OCI-LY7 (cell line): ENCODE measurements at regions not wholly inside any gene's neighbourhood (a gene's known extent, or its start where the extent isn't known, plus 50 kb on each side); places are given as distances from the start of the nearest gene placed in this dataset.

Experiments used
- BruUV-seq: library from RNA; stranded (reverse); fragments of 400-500 nt; replicated peaks from 2 replicates; lab custom pipeline; 2021; lab: Mats Ljungman, UMichigan
- CTCF ChIA-PET: fragments of 300-600 bp; sonication (Branson Sonifier 250); formaldehyde crosslinking; loops from one replicate; lab custom pipeline; 2022; ENCODE audit warnings: antibody characterized with exemption; ENCODE audit not compliant: unreplicated experiment; lab: Charles Lee
- POLR2A ChIA-PET: fragments of 300-600 bp; sonication (Branson Sonifier 250); formaldehyde crosslinking; loops from one replicate; lab custom pipeline; 2022; ENCODE audit warnings: antibody characterized with exemption; lab: Charles Lee
- DNase-seq: peaks from one replicate; pipeline ENCODE4 v3.0.0-alpha.2; 2015; ENCODE audit warnings: low spot score
- H2AFZ ChIP-seq: fragments of 200-600 bp; sonication (generic), shearing (Covaris generic); 2 replicates; pipeline ENCODE4 v1.6.1; 2014; ENCODE audit warnings: mild to moderate bottlenecking, antibody characterized with exemption, low read length, moderate library complexity
- H3K27ac ChIP-seq: fragments of 200-600 bp; sonication (generic); 2 replicates; pipeline ENCODE4 v1.5.1; 2014; ENCODE audit warnings: mixed run types, low read depth, mild to moderate bottlenecking, moderate library complexity, low read length, inconsistent platforms; ENCODE audit not compliant: poor library complexity, severe bottlenecking
- H3K36me3 ChIP-seq: fragments of 200-600 bp; sonication (generic); 2 replicates; pipeline ENCODE4 v1.6.1; 2014; ENCODE audit warnings: mild to moderate bottlenecking, antibody characterized with exemption, low read length, moderate library complexity, mixed read lengths; ENCODE audit not compliant: insufficient read depth
- H3K4me1 ChIP-seq: fragments of 200-600 bp; sonication (generic); 2 replicates; pipeline ENCODE4 v1.5.1; 2014; ENCODE audit warnings: mild to moderate bottlenecking, low read length; ENCODE audit not compliant: insufficient read depth, poor library complexity, severe bottlenecking
- H3K4me2 ChIP-seq: fragments of 200-600 bp; sonication (generic); 2 replicates; pipeline ENCODE4 v1.6.1; 2014; ENCODE audit warnings: mild to moderate bottlenecking, low read length
- H3K4me3 ChIP-seq: fragments of 200-600 bp; sonication (generic); 2 replicates; pipeline ENCODE4 v1.5.1; 2014; ENCODE audit warnings: mild to moderate bottlenecking, low read depth, low read length; ENCODE audit not compliant: poor library complexity, severe bottlenecking
- H3K79me2 ChIP-seq: fragments of 200-600 bp; sonication (generic); 2 replicates; pipeline ENCODE4 v1.6.1; 2016; ENCODE audit warnings: low read depth, mild to moderate bottlenecking, low read length, moderate library complexity, mixed read lengths; ENCODE audit not compliant: insufficient read depth
- H3K9me2 ChIP-seq: fragments of 200-600 bp; sonication (generic); 2 replicates; pipeline ENCODE4 v1.6.1; 2016; ENCODE audit warnings: mild to moderate bottlenecking, low read length, mixed read lengths; ENCODE audit not compliant: insufficient read depth
- H3K9me3 ChIP-seq: fragments of 200-600 bp; sonication (generic); 2 replicates; pipeline ENCODE4 v1.6.1; 2014; ENCODE audit warnings: mild to moderate bottlenecking, mixed run types, low read length, mixed read lengths
- H4K20me1 ChIP-seq: fragments of 200-600 bp; sonication (generic); 2 replicates; pipeline ENCODE4 v1.6.1; 2014; ENCODE audit warnings: mild to moderate bottlenecking, antibody characterized with exemption, low read length, moderate library complexity, mixed read lengths; ENCODE audit not compliant: insufficient read depth
- EZH2phosphoT487 ChIP-seq: fragments of 200-600 bp; sonication (generic); IDR thresholded peaks from 2 replicates; pipeline ENCODE4 v1.6.1; 2018; ENCODE audit warnings: low read depth, borderline replicate concordance, mild to moderate bottlenecking, mixed run types, antibody characterized with exemption, low read length, moderate library complexity, mixed read lengths
- intact Hi-C: fragments of 100-400 bp; cut with micrococcal nuclease; formaldehyde crosslinking; loops from one replicate; pipeline ENCODE4 v1.10.0; 2022; ENCODE audit not compliant: unreplicated experiment
- TF ChIP-seq, protein P1 (sequence below): fragments of 200-600 bp; sonication (generic); conservative IDR thresholded peaks from 2 replicates; pipeline ENCODE4 v1.5.1; 2014; ENCODE audit warnings: mild to moderate bottlenecking, antibody characterized with exemption, low read length, moderate library complexity, mixed read lengths

DNA sequence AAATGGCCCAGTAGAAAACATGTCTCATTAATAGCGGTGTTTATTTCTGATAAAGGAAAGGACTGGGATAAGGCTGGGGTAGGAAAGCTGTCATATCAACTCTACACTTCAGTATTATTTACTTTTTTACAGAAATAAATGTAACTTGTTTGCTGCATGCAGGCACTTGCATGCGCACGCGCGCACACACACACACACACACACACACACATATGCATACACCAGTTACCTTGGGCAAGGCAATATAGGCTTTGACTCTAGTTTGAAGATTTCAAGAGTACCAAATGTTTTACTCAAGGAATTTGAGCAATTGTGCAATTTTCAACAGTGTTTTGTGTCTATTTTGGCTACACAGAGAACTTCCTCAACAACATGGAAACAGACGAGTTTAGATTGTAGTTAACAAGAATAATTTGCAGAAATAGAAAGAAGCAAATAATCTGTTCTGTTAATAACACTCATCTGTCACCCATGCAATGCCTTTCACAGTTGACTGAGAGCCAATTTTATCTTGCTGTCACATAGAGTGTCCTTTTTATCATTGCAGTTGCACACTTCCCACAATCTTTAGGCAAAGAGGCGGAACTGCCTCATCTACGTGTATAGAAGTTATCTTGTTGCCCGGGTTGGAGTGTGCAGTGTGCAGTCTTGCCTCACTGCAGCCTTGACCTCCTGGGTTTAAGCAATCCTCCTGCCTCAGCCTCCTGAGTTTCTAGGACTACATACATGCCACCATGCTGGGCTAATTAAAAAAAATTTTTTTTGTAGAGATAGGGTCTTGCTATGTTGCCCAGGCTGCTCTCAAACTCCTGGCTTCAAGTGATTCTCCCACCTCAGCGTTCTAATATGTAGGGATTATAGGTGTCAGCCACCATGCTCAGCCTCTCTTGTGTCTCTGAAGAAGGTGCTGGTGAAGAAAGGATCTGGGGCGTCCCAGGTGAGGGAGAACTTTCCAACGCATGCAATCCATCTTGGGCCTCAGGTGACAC lies 64.6 kb upstream of the GPCPD1 start:
- Histone ChIP-seq H3K36me3 (no peaks in the 10 kb centered on the region), H4K20me1 (no peaks in the 10 kb centered on the region), H3K4me3 (peak overlapping the region; percentile 29), H3K79me2 (peaks cover 5% of the 10 kb centered on the region; the same call in 1 of the 2 replicates), H3K9me3 (no peaks in the 10 kb centered on the region; the same call in 1 of the 2 replicates), H3K9me2 (no peaks in the 10 kb centered on the region), H3K27ac (peak overlapping the region; percentile 94), H3K4me2 (peak overlapping the region; percentile 68), H3K4me1 (peaks cover 95% of the 10 kb centered on the region), H2AFZ (peak overlapping the region; percentile 51; the same call in 1 of the 2 replicates)
- POLR2A ChIA-PET, result interaction anchor here (0.7 to 8.9 kb wide), 7 partner anchors 21 to 98 kb away, joined by 3 to 58 read pairs (median 4); no protein-coding TSS in a partner anchor
- DNase-seq, result peak; percentile 74
- no TSS peak for BruUV-seq
- CTCF ChIA-PET, result no interaction called here
- intact Hi-C loops, result loop anchor here (2.0 kb wide), 1 partner anchor 95 kb away; no protein-coding TSS in a partner anchor
- no peak for TF ChIP-seq EZH2phosphoT487
- TF ChIP-seq, protein P1, sequence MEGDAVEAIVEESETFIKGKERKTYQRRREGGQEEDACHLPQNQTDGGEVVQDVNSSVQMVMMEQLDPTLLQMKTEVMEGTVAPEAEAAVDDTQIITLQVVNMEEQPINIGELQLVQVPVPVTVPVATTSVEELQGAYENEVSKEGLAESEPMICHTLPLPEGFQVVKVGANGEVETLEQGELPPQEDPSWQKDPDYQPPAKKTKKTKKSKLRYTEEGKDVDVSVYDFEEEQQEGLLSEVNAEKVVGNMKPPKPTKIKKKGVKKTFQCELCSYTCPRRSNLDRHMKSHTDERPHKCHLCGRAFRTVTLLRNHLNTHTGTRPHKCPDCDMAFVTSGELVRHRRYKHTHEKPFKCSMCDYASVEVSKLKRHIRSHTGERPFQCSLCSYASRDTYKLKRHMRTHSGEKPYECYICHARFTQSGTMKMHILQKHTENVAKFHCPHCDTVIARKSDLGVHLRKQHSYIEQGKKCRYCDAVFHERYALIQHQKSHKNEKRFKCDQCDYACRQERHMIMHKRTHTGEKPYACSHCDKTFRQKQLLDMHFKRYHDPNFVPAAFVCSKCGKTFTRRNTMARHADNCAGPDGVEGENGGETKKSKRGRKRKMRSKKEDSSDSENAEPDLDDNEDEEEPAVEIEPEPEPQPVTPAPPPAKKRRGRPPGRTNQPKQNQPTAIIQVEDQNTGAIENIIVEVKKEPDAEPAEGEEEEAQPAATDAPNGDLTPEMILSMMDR, result no peak

- no peaks in the 10 kb centered on the region for H3K36me3 ChIP-seq
- peak overlapping the region; percentile 94 for H3K27ac ChIP-seq
- H2AFZ ChIP-seq, result no peak overlapping the region
- H3K79me2 ChIP-seq, result peaks cover 5% of the 10 kb centered on the region; the same call in 1 of the 2 replicates
- H3K9me2 ChIP-seq, result no peaks in the 10 kb centered on the region
- H4K20me1 ChIP-seq, result no peaks in the 10 kb centered on the region
- BruUV-seq, result TSS peak; percentile 77
- ChIA-PET POLR2A (interaction anchor here (0.5 to 8.9 kb wide), 10 partner anchors 9 to 128 kb away, joined by 3 to 58 read pairs (median 4); no protein-coding TSS in a partner anchor), CTCF (no interaction called here)
- intact Hi-C loops, result loop anchor here (1.0 to 5.0 kb wide), 4 partner anchors 18 to 97 kb away; no protein-coding TSS in a partner anchor
- H3K4me2 ChIP-seq, result peak overlapping the region; percentile 68
- DNase-seq, result peak; percentile 94
- H3K9me3 ChIP-seq, result no peaks in the 10 kb centered on the region
- peaks cover 99% of the 10 kb centered on the region for H3K4me1 ChIP-seq
- peak overlapping the region; percentile 61 for H3K4me3 ChIP-seq
- TF ChIP-seq EZH2phosphoT487, result no peak
- TF ChIP-seq, protein P1, result 0 out of 2 replicates have a peak, but pooled peaks have one; percentile 30
Measured at GRCh38 chr20:5674176-5674660, 63.4 kb upstream of the GPCPD1 start.
